Kidney capillary endothelial cell (primary cell): ENCODE measurements at regions not wholly inside any gene's neighbourhood (a gene's known extent, or its start where the extent isn't known, plus 50 kb on each side); places are given as distances from the start of the nearest gene placed in this dataset.

Experiments
- DNase-seq: peaks from one replicate; pipeline ENCODE4 v3.0.0-alpha.2; 2018; ENCODE audit warnings: low spot score

- DNase-seq: no peak
These were observed 279.6 kb upstream of the PLET1 start for GRCh38 chr11:112540261-112540660.

GRCh38 chr11:112541140-112542046, 280.7 kb upstream of the PLET1 start:
- DNase-seq: no peak

GRCh38 chr11:112542479-112542878, 281.8 kb upstream of the PLET1 start:
- no peak for DNase-seq

GRCh38 chr11:112543390-112543789, 282.7 kb upstream of the PLET1 start:
- DNase-seq: no peak

GRCh38 chr11:112548641-112549040, 288.0 kb upstream of the PLET1 start:
- no peak for DNase-seq

- no peak for DNase-seq
These were observed 292.6 kb upstream of the PLET1 start for GRCh38 chr11:112553205-112553731.

- no peak for DNase-seq
These were observed 293.9 kb upstream of the PLET1 start for GRCh38 chr11:112554586-112554985.

GRCh38 chr11:112555491-112556364, 295.1 kb upstream of the PLET1 start:
- DNase-seq: peak; percentile 16

GRCh38 chr11:112558691-112559090, 298.0 kb upstream of the PLET1 start:
- no peak for DNase-seq

- DNase-seq: no peak
These were observed 303.1 kb upstream of the PLET1 start for GRCh38 chr11:112563808-112564207.

- DNase-seq: no peak
These were observed 303.7 kb upstream of the PLET1 start for GRCh38 chr11:112564228-112564955.

- no peak for DNase-seq
These were observed 304.9 kb upstream of the PLET1 start for GRCh38 chr11:112565551-112565950.

- DNase-seq: no peak
These were observed 305.5 kb upstream of the PLET1 start for GRCh38 chr11:112566124-112566523.

- DNase-seq: no peak
These were observed 309.7 kb upstream of the PLET1 start for GRCh38 chr11:112570333-112570732.

- no peak for DNase-seq
These were observed 318.6 kb upstream of the PLET1 start for GRCh38 chr11:112579282-112579681.

GRCh38 chr11:112580864-112581263, 320.2 kb upstream of the PLET1 start:
- DNase-seq: no peak

- no peak for DNase-seq
These were observed 321.1 kb upstream of the PLET1 start for GRCh38 chr11:112581747-112582146.

GRCh38 chr11:112582366-112582765, 321.7 kb upstream of the PLET1 start:
- no peak for DNase-seq

- no peak for DNase-seq
These were observed 322.7 kb upstream of the PLET1 start for GRCh38 chr11:112583261-112583893.

GRCh38 chr11:112584672-112585071, 324.0 kb upstream of the PLET1 start:
- DNase-seq: no peak

- no peak for DNase-seq
These were observed 327.0 kb upstream of the PLET1 start for GRCh38 chr11:112587664-112588063.
